GM23248 (cell line): ENCODE measurements at regions not wholly inside any gene's neighbourhood (a gene's known extent, or its start where the extent isn't known, plus 50 kb on each side); places are given as distances from the start of the nearest gene placed in this dataset.

Experiments used
- EZH2 ChIP-seq: fragments of 200-600 bp; sonication (generic); IDR thresholded peaks from 2 replicates; pipeline ENCODE4 v1.6.1; 2018; ENCODE audit warnings: antibody characterized with exemption, mild to moderate bottlenecking; ENCODE audit not compliant: insufficient read depth, poor library complexity, severe bottlenecking
- EZH2phosphoT487 ChIP-seq: fragments of 200-600 bp; sonication (generic); IDR thresholded peaks from 2 replicates; pipeline ENCODE4 v1.6.1; 2018; ENCODE audit warnings: antibody characterized with exemption, moderate library complexity, mild to moderate bottlenecking, low read depth; ENCODE audit not compliant: insufficient read depth

- TF ChIP-seq EZH2phosphoT487 (no peak), EZH2 (no peak)
These were observed 140.2 kb downstream of the ENC1 start for GRCh38 chr5:74500110-74500917.
